HEK293T (cell line): ENCODE measurements at regions not wholly inside any gene's neighbourhood (a gene's known extent, or its start where the extent isn't known, plus 50 kb on each side); places are given as distances from the start of the nearest gene placed in this dataset.

Experiments
- CTBP1 ChIP-seq: fragments of 450-650 bp; IDR thresholded peaks from 2 replicates; pipeline ENCODE4 v1.6.1; 2016; ENCODE audit warnings: borderline replicate concordance
- FOXA1 ChIP-seq: fragments of 450-650 bp; IDR thresholded peaks from 2 replicates; pipeline ENCODE4 v1.6.1; 2016; ENCODE audit warnings: mild to moderate bottlenecking
- NFRKB ChIP-seq: fragments of 450-650 bp; IDR thresholded peaks from 2 replicates; pipeline ENCODE4 v1.6.1; 2016; ENCODE audit warnings: mild to moderate bottlenecking, moderate library complexity
- PKNOX1 ChIP-seq: fragments of 450-650 bp; IDR thresholded peaks from 2 replicates; pipeline ENCODE4 v1.6.1; 2016
- SP1 ChIP-seq: fragments of 450-650 bp; IDR thresholded peaks from 2 replicates; pipeline ENCODE4 v1.6.1; 2017
- SUZ12 ChIP-seq: fragments of 450-650 bp; IDR thresholded peaks from 2 replicates; pipeline ENCODE4 v1.6.1; 2016; ENCODE audit warnings: mild to moderate bottlenecking

- TF ChIP-seq CTBP1 (no peak), PKNOX1 (no peak), SUZ12 (no peak), SP1 (no peak), NFRKB (no peak), FOXA1 (no peak)
These were observed 117.0 kb upstream of the FAM204A start for GRCh38 chr10:118458957-118459641.
